Natural killer cell (primary cell): ENCODE measurements at regions not wholly inside any gene's neighbourhood (a gene's known extent, or its start where the extent isn't known, plus 50 kb on each side); places are given as distances from the start of the nearest gene placed in this dataset.

Source experiments
- ATAC-seq, 3 donors: fragments of 150-1000 bp in 2 of 3; fragments of 200-7000 bp in 1 of 3; cut with Tn5 transposase; 1 replicate in 1 of 3; 2 replicates in 2 of 3; pipeline ENCODE4 v1.10.0; 2021; ENCODE audit warnings: mild to moderate bottlenecking in 2 of 3, moderate library complexity in 2 of 3
- DNase-seq, 2 donors: peaks; one replicate each; pipeline versions ENCODE4 v3.0.0 to v3.0.0-alpha.2; 2013 to 2021; ENCODE audit warnings: mixed read lengths in 1 of 2
- H3K27ac ChIP-seq: one replicate; pipeline ENCODE4 v1.5.1; 2013; ENCODE audit warnings: mild to moderate bottlenecking, low read length
- H3K27me3 ChIP-seq: one replicate; pipeline ENCODE4 v1.6.1; 2013; ENCODE audit warnings: low read length; ENCODE audit not compliant: control insufficient read depth, insufficient read depth
- H3K36me3 ChIP-seq: one replicate; pipeline ENCODE4 v1.6.1; 2013; ENCODE audit warnings: low read length; ENCODE audit not compliant: control insufficient read depth, insufficient read depth
- H3K4me1 ChIP-seq: one replicate; pipeline ENCODE4 v1.6.1; 2013; ENCODE audit warnings: low read length; ENCODE audit not compliant: control insufficient read depth, insufficient read depth
- H3K4me3 ChIP-seq: one replicate; pipeline ENCODE4 v1.5.1; 2013; ENCODE audit warnings: low read length
- H3K9me3 ChIP-seq: one replicate; pipeline ENCODE4 v1.6.1; 2013; ENCODE audit warnings: low read length; ENCODE audit not compliant: control insufficient read depth, insufficient read depth
- H3K27ac Mint-ChIP-seq, 2 donors: one replicate each; pipeline ENCODE4 v1.8.0; 2022; ENCODE audit warnings: mild to moderate bottlenecking in 2 of 2, mixed read lengths in 2 of 2, moderate library complexity in 1 of 2
- H3K27me3 Mint-ChIP-seq, 2 donors: one replicate each; pipeline ENCODE4 v1.8.0; 2022; ENCODE audit warnings: low read depth in 2 of 2, mixed read lengths in 2 of 2
- H3K36me3 Mint-ChIP-seq: one replicate; pipeline ENCODE4 v1.8.0; 2022; ENCODE audit warnings: mixed read lengths
- H3K4me1 Mint-ChIP-seq, 2 donors: one replicate each; pipeline ENCODE4 v1.8.0; 2022; ENCODE audit warnings: mixed read lengths in 2 of 2
- H3K4me3 Mint-ChIP-seq: one replicate; pipeline ENCODE4 v1.8.0; 2022; ENCODE audit warnings: mild to moderate bottlenecking, moderate library complexity, mixed read lengths
- H3K9me3 Mint-ChIP-seq, 2 donors: one replicate each; pipeline ENCODE4 v1.8.0; 2022; ENCODE audit warnings: mixed read lengths in 2 of 2
- WGBS: methylation state at CpG from one replicate; pipeline ENCODE4 v1.1.7; 2013; ENCODE audit warnings: missing lambda C conversion rate; ENCODE audit not compliant: insufficient coverage; 5-methylcytosine and 5-hydroxymethylcytosine counted together
- intact Hi-C: fragments of 100-400 bp; cut with micrococcal nuclease; formaldehyde crosslinking; loops from one replicate; pipeline ENCODE4 v1.14.2; 2022
- TF ChIP-seq, protein P1 (sequence below): fragments of 200-600 bp; IDR thresholded peaks from one replicate; pipeline ENCODE4 v1.8.0; 2022; ENCODE audit warnings: antibody characterized with exemption

GRCh38 chr2:4884117-4884571 is 808.0 kb upstream of the SOX11 start:
- peaks cover 16% of the 10 kb centered on the region for H3K9me3 ChIP-seq
- H3K36me3 ChIP-seq = no peaks in the 10 kb centered on the region
- Mint-ChIP-seq H3K9me3 (peaks cover 4 to 8% of the 10 kb centered on the region in 2 donors), H3K4me1 (no peaks in the 10 kb centered on the region), H3K4me3 (no peak overlapping the region), H3K27ac (no peak overlapping the region), H3K27me3 (no peaks in the 10 kb centered on the region), H3K36me3 (no peaks in the 10 kb centered on the region)
- TF ChIP-seq, protein P1, sequence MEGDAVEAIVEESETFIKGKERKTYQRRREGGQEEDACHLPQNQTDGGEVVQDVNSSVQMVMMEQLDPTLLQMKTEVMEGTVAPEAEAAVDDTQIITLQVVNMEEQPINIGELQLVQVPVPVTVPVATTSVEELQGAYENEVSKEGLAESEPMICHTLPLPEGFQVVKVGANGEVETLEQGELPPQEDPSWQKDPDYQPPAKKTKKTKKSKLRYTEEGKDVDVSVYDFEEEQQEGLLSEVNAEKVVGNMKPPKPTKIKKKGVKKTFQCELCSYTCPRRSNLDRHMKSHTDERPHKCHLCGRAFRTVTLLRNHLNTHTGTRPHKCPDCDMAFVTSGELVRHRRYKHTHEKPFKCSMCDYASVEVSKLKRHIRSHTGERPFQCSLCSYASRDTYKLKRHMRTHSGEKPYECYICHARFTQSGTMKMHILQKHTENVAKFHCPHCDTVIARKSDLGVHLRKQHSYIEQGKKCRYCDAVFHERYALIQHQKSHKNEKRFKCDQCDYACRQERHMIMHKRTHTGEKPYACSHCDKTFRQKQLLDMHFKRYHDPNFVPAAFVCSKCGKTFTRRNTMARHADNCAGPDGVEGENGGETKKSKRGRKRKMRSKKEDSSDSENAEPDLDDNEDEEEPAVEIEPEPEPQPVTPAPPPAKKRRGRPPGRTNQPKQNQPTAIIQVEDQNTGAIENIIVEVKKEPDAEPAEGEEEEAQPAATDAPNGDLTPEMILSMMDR = no peak
- H3K4me3 ChIP-seq = no peak overlapping the region
- H3K27ac ChIP-seq = no peak overlapping the region
- no peak for DNase-seq
- no peaks in the 10 kb centered on the region for H3K27me3 ChIP-seq
- intact Hi-C loops = no loop called here
- H3K4me1 ChIP-seq = no peaks in the 10 kb centered on the region
- 91% methylated on average over 25 of the region's 25 CpGs for WGBS
- no peak for ATAC-seq

DNA sequence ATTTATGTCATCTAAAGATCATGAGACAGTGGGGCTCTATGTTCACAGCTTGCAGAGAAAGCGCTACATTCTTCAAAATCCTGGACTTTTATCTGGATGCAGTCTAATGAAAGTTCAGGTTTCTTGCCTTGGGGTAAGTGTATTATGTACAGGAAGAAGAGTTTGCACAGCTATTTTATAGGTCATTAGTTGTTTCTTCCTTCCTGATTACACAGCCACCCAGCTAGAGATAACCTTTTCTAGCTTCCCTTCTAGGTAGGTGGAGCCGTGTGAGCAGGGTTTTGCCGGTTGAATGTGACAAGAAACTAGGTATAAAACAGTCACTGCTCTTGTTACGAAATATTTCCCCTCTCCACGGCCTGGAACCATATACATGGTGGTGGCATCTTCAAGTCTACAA is 800.8 kb upstream of the SOX11 start:
- H3K27ac ChIP-seq = no peak overlapping the region
- TF ChIP-seq, protein P1 = no peak
- H3K4me3 ChIP-seq = no peak overlapping the region
- no peaks in the 10 kb centered on the region for H3K4me1 Mint-ChIP-seq
- ATAC-seq = no peak
- H3K9me3 ChIP-seq = peaks cover 4% of the 10 kb centered on the region
- intact Hi-C loops = no loop called here
- H3K27me3 Mint-ChIP-seq = no peaks in the 10 kb centered on the region
- H3K36me3 ChIP-seq = no peaks in the 10 kb centered on the region
- no peak overlapping the region for H3K4me3 Mint-ChIP-seq
- no peak for DNase-seq
- no peaks in the 10 kb centered on the region for H3K4me1 ChIP-seq
- H3K9me3 Mint-ChIP-seq = peaks cover 10 to 11% of the 10 kb centered on the region in 2 donors
- H3K36me3 Mint-ChIP-seq = peaks cover 13% of the 10 kb centered on the region
- H3K27ac Mint-ChIP-seq = no peak overlapping the region
- 57% methylated on average over 4 of the region's 5 CpGs for WGBS
- H3K27me3 ChIP-seq = no peaks in the 10 kb centered on the region

DNA sequence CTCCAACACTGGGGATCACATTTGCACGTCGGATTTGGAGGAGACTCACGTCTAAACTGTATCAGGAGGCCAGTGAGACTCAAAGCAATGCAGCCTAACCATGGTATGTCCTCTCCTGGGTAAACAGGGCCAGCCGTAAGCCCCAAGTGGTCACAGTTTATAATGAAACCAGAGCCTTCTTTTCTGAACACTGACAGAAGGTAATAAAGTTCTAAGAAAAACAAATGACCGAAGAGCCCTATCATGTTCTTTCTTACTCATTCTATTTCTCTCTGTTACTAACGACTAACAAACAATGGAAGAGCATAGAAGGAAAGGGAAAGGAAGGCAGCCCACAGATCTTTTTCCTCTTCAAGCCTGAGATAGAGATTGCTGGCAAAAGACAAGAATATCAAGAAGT is 796.8 kb upstream of the SOX11 start:
- H3K27ac Mint-ChIP-seq = no peak overlapping the region
- ATAC-seq (no peak), DNase-seq (no peak)
- H3K9me3 Mint-ChIP-seq = peaks cover 10 to 17% of the 10 kb centered on the region in 2 donors
- TF ChIP-seq, protein P1 = no peak
- H3K4me3 Mint-ChIP-seq = no peak overlapping the region
- H3K36me3 Mint-ChIP-seq = peaks cover 12% of the 10 kb centered on the region
- H3K27me3 ChIP-seq = no peaks in the 10 kb centered on the region
- peaks cover 4% of the 10 kb centered on the region for H3K9me3 ChIP-seq
- H3K27me3 Mint-ChIP-seq = no peaks in the 10 kb centered on the region
- H3K4me1 ChIP-seq = no peaks in the 10 kb centered on the region
- H3K4me1 Mint-ChIP-seq = no peaks in the 10 kb centered on the region
- H3K36me3 ChIP-seq = no peaks in the 10 kb centered on the region
- 49% methylated on average over 4 of the region's 6 CpGs for WGBS
- no peak overlapping the region for H3K27ac ChIP-seq
- H3K4me3 ChIP-seq = no peak overlapping the region
- intact Hi-C loops = no loop called here

DNA sequence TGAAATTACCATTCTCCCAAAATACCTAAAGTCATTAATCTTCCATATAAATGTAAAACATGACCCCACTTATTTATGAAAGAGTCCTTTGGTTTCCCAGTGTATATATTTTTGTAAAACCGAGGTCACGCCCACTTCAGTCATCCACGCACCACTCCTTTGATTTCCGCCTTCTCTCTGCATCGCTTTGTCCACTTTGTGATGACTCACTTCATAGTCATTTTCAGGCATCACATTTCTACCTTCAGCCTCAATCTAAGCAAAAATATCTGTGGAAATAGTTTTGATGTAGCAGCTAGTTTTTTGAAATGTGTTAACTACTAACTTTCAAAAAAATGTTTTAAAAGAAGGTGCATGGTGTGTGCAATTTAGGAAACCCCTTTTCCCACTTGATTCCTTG is 793.5 kb upstream of the SOX11 start:
- no peaks in the 10 kb centered on the region for H3K27me3 ChIP-seq
- intact Hi-C loops = no loop called here
- TF ChIP-seq, protein P1 = no peak
- 99% methylated on average over 5 of the region's 5 CpGs for WGBS
- peaks cover 10 to 17% of the 10 kb centered on the region in 2 donors for H3K9me3 Mint-ChIP-seq
- no peak overlapping the region for H3K27ac Mint-ChIP-seq
- no peak overlapping the region for H3K4me3 ChIP-seq
- no peaks in the 10 kb centered on the region for H3K36me3 ChIP-seq
- no peaks in the 10 kb centered on the region for H3K4me1 Mint-ChIP-seq
- no peak overlapping the region for H3K27ac ChIP-seq
- no peak for DNase-seq
- no peak for ATAC-seq
- H3K9me3 ChIP-seq = peaks cover 4% of the 10 kb centered on the region
- no peaks in the 10 kb centered on the region for H3K27me3 Mint-ChIP-seq
- peaks cover 6% of the 10 kb centered on the region for H3K36me3 Mint-ChIP-seq
- no peak overlapping the region for H3K4me3 Mint-ChIP-seq
- H3K4me1 ChIP-seq = no peaks in the 10 kb centered on the region
